ENCODE measurements at regions not wholly inside any gene's neighbourhood (a gene's known extent, or its start where the extent isn't known, plus 50 kb on each side); places are given as distances from the start of the nearest gene placed in this dataset.
"Not testable (repeated sequence)": the region's sequence is repeated elsewhere in the genome, so short reads cannot be mapped to it uniquely, and the experiment has no call there.

DNA sequence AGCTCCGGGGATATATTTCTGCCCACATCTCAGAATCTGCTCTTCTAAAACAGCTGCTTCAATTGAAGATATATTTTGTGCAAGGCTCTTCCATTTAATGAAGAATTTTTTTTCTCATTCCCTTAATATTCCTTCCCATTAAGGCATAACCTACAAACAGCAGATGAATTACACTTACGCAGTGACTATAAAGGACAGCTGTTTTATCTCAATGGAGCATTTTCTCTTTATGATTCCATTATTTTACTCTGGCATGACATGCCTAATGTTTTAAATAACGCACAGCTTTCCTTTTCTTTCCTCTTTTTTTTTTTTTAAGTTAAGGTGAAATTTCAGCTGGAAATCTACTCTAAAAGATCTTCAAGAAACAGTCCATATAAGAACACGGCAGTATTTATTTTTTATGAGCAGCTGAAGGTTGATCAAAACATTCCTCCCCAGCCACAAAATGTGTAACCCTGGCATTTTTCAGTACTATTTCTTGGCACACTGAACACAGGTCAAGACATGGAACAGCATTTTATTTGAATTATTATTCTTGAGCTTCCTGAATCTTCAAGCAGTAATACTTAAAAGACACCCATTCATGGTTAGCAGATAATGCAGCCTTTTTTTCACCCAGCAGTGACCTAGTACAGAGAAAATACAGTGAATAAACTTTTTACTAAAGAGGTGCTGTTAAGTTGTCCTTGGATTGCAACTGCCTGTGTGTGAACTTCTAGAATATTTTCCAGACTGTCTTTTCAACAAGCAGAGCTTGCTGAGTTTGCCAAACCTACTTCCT, 118.1 kb upstream of the FOXN3 start:
- no peak for DNase-seq (ENCODE audit: low read depth in 2 of 3, low spot score in 1 of 3)

DNA sequence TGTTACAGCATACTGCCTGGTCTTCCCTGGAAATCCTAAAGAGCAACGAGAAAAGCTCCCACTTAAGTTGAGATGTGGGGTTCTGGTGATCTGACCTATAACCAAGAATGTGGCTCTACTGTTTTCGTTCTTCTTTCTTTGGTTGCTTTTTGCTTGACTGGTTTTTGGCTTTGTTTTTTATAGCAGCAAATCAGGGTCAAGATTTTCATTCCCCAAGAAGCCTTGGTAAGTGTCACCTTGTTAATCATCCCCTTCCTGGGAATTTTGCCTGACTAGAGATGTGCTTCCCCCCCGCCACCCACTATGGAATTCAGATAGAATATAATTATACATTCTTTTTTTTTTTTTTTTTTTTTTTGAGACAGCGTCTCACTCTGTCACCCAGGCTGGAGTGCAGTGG, 116.7 kb upstream of the FOXN3 start:
- DNase-seq (ENCODE audit: low read depth in 2 of 3, low spot score in 1 of 3): no peak

DNA sequence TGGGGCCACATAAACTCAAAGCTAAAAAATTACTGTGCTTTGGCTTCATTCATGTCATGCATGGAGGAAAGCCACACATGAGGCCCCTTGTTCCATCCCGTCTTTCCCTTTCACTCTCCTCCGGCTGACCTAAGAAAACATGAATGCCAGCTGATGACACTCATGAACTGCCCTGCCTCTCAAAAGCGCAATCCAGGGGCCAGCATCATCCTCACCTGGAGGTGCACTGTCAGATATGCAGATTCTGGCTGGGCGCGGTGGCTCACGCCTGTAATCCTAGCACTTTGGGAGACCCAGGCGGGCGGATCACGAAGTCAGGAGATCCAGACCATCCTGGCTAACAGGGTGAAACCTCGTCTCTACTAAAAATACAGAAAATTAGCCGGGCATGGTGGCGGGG, 116.1 kb upstream of the FOXN3 start:
- no peak for DNase-seq (ENCODE audit: low read depth in 2 of 3, low spot score in 1 of 3)

DNA sequence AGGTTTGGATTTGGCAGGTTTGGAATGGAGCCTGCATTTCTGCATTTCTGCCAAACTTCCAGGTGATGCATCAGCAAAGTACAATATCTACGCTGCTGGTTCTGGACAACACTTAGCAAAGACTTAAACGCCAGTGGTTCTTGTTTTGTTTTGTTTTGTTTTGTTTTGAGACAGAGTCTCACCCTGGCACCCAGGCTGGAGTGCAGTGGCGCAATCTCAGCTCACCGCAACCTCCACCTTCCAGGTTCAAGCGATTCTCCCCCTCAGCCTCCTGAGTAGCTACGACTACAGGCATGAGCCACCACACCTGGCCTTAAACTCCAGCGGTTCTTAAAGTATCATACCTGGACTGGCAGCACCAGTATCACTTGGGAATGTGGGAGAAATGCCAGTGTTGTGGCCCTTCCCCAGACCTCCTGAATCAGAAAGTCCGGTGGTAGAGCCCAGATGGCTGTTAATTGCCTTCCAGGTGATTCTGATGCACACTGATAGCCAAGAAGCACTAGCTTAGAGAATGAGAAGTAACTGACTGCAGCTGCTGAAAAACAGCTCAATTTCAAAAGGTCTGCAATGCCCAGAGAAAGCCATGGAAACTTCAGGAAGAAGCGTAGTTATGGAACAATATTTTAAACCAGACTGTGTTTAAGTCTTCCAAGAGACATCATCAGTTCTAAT, 114.8 kb upstream of the FOXN3 start:
- DNase-seq (ENCODE audit: low read depth in 2 of 3, low spot score in 1 of 3): no peak

DNA sequence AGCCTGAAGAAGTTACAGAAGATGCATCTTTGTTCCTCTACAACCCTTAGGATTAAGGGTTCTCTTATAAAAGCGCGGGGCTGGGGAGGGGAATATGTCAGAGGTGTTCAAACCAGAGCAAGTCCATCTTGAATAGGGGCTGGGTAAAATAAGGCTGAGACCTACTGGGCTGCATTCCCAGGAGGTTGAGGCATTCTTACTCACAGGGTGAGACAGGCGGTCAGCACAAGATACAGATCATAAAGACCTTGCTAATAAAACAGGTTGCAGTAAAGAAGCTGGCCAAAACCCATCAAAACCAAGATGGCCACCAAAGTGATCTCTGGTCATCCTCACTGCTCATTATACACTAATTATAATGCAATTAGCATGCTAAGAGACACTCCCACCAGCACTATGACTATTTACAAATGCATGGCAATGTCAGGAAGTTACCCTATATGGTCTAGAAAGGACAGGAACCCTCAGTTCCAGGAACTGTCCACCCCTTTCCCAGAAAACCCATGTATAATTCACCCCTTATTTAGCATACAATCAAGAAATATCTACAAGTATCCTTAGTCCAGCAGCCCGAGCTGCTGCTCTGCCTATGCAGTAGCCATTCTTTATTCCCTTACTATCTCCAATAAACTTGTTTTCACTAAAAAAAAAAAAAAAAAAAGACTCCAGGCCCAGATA, 108.1 kb upstream of the FOXN3 start:
- no peak for DNase-seq (ENCODE audit: low read depth in 2 of 3, low spot score in 1 of 3)

DNA sequence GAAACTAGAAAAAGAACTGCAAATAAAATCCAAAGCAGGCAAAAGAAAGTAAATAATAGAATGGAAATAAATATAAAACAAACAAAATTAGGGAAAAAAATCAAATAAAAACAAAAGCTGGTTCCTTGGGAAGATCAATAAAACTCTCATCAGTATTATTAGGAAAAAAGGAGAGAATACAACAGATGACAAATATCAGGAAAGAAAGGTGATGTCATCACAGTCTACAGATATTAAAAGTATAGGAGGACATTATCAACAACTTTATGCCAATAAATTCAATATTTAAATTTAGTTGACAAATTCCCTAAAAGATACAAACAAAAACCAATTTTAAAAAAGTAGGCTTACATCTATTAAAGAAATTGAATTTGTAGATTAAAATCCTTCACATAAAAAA, 107.4 kb upstream of the FOXN3 start:
- DNase-seq (ENCODE audit: low read depth in 2 of 3, low spot score in 1 of 3): no peak

DNA sequence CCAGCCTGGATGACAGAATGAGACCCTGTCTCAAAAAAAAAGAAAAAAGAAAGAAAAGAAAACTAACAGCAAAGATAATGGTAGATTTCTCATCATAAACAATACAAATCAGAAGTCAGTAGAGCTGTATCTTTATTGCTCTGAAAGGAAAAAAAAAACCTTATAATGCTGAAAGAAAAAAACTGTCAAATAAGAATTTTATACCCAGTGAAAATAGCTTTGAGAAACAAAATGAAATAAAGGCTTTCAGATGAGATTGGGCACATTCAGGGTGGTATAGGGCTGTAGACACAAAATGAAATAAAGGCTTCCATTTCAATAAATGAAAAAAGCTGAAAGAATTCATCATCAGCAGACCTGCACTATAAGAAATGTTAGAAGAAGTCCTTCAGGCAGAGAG, 105.0 kb upstream of the FOXN3 start:
- no peak for DNase-seq (ENCODE audit: low read depth in 2 of 3, low spot score in 1 of 3)

DNA sequence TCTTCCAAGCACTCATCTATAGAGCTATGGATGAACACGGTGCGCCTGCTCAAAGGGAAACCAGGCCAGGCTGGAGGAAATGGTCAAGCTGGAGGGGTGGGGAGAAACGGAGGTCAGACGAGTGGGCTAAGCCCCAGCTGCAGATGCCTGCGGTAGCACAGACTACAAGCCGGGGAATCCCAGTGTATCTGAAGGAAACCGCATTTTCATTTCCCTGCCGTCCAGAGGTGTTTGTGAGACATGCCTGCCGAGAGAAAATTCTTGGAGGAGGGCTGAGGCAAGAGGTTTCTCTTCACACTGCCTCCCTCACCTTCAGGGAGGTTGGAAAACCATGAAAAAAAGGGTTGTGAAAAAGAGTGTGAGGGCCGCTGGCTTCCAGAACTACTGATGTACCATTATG, 102.0 kb upstream of the FOXN3 start:
- DNase-seq (ENCODE audit: low read depth in 2 of 3, low spot score in 1 of 3): no peak

DNA sequence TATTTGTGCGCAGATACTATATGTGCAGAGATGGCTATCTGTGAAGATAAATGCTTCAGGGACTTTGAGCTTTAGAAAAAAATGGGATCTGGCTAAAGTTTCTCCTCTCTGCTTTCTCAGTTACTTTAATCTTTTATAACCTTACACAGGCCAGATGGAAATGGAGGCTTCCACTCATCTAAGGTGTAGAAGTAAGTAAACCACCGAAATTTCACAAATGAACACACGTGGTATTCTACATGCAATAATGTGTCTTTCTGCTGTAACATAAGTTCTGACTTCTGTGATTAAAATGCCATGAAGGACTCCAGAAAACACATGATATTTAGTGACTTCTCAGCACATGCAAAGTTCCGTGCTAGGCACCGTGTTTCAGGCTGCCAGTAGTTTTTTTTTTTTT, 99.1 kb upstream of the FOXN3 start:
- no peak for DNase-seq (ENCODE audit: low read depth in 2 of 3, low spot score in 1 of 3)

DNA sequence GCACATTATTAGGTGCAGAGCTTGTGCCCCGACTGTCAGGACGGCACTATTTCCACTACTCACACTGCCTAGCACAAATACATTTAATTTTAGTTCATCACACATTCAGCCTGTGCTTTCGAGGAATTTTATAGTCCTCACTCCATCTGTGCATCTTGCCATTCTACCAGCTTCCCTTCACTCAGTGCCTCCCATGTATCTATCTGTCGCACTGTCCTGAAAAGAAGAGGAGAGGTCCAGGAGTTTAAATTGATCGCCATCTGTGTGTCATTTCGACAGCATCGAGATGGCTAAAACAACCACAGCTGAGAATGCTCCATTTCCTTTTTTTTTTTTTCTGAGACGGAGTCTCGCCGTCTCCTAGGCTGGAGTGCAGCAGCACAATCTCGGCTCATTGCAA, 97.6 kb upstream of the FOXN3 start:
- DNase-seq (ENCODE audit: low read depth in 2 of 3, low spot score in 1 of 3): no peak

DNA sequence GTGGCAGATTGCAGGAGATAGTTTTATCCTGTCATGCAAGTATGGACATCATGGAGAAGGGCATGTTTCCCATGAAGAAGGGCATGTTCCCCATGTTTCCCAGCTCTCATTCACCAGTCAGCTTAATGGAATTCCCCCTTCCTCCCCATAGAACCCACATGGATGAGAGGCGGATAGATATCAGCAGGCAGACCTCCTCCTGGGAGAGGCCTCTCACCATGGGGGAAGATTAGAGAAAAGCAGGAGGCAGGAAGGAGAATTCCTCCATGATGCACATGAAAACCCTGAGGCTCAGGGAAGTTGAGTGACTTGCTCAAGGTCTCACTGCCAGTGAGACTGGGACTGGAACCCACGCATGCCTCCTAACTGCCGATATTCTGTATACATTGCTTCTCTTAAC, 92.9 kb upstream of the FOXN3 start:
- no peak for DNase-seq (ENCODE audit: low read depth in 2 of 3, low spot score in 1 of 3)

DNA sequence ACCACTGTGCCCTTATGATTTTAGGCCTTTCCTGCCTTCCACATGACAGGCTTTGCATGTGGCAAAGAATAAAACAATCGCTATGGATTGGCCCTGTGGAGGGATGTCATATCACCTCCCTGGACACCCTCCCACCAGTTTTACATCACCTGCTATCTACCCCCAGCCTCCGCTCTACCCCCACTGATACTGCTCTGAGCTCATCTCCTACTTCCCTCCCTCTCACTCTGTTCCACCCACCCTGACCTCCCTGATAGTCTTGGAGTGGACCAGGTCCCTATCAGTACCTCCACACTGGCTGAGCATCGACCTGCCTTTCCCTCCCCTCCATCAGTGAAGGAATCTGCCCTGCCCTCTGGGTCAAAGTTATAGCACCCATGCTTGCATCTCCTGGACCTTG, 91.8 kb upstream of the FOXN3 start:
- no peak for DNase-seq (ENCODE audit: low read depth in 2 of 3, low spot score in 1 of 3)

DNA sequence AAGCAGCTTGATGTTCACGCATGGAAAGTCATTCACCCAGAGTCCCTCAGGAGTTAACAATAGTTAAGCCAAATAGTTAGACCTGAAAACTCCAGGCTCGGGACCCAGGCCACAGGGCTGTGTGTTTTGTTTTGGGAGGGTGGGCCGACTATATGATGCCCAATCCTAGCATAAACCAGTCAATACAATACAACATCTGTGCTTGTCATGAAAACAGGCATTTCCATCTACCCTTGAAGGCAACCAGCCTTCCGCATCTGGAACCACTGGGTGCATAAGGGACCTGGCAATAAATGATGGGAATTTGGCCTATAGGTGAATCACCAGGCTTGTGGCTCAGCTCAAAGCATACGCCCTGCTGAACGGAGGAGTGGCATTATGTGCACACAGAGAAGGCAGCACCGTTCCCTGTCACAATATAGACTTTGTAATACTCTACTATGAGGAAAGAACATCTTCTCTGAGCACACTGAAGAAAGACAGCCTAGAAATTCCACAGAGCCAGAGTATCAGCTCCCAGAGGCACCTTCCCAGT, 91.0 kb upstream of the FOXN3 start:
- no peak for DNase-seq (ENCODE audit: low read depth in 2 of 3, low spot score in 1 of 3)

DNA sequence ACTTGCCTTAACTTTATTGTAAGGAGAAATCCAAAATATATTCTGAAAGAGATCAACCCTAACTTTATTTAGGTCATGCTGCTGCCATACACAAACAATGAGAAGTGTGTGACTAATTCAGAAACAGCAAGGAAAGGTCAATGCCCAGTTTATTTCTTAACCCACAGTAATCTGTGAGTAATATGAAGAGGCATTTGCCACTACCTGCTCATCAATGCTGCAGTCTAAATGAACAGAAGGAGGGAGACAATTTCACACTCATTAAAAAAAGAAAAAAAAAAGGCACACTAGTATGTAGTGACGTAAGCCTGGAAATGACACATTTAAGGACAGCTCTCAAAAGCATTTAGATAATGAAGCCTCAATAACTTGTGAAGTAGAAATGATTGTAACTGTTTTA, 90.5 kb upstream of the FOXN3 start:
- no peak for DNase-seq (ENCODE audit: low read depth in 2 of 3, low spot score in 1 of 3)

DNA sequence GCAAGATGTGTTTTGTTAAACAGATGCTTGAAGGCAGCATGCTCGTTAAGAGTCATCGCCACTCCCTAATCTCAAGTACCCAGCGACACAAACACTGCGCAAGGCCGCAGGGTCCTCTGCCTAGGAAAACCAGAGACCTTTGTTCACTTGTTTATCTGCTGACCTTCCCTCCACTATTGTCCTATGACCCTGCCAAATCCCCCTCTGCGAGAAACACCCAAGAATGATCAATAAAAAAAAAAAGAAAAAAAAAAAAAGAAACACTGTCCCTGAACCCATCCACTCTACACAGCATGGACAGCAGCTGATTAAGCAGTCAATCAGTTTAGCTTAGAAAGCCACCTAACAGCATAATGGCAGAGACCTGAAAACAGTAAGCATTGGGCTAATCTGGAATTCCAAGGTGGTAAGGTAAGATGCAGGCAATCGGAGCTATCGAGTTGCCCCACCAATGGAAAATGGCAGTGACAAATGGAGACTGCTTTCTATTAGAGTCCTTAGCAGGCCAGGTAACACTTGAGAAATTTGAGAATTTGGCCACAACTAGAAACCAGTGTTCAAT, 89.9 kb upstream of the FOXN3 start:
- DNase-seq (ENCODE audit: low read depth in 2 of 3, low spot score in 1 of 3): not testable (repeated sequence)

DNA sequence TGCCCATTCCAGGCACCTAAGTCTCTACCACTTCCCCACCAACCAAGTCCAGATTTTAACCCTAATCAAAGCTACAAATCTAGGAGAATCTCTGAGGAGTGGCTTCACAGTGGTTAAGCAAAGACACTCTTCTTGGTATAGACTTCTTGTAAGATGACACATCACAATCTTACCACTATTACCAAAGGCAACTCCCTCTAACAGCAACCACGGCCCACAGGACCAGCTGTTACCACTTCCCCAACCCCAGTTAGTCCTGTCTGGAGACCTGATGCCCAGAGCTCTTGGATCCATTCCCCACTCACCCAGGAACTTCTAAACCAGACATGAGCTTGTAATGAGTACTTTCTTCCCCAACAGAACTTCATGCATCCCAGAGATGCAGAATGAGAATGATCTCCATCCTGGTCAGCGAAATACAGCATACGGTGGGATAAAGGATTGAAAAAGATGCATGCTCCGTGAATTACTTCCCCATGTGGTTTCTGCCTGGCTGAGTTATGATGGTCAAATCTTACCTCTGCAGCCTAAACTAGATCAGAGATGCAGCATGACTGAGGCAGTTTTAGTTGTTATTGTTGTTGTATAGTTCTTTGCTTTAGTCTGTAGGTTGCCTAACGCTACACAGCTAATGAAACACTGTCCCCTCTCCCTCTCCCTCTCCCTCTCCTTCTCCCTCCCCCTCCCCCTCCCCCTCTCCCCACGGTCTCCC, 87.7 kb upstream of the FOXN3 start:
- DNase-seq (ENCODE audit: low read depth in 2 of 3, low spot score in 1 of 3): no peak

DNA sequence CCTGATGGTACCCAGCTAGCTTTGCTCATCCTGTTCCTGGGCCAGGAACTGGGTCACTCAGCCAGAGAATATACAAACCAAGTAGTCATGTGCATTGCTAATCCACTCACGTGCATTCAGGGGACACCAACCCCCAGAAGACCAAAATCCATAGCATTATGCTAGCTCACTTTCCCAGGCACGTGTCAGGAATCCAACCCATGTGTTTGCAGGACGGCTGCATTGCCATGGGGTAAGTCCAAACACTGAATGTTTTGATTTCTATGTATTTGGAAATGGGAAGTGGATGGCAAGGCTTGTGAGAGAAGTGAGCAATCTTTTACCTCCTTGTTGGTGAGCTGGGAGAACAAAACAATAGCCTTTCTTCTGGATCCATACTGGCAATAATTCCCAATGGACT, 87.1 kb upstream of the FOXN3 start:
- DNase-seq (ENCODE audit: low read depth in 2 of 3, low spot score in 1 of 3): no peak

DNA sequence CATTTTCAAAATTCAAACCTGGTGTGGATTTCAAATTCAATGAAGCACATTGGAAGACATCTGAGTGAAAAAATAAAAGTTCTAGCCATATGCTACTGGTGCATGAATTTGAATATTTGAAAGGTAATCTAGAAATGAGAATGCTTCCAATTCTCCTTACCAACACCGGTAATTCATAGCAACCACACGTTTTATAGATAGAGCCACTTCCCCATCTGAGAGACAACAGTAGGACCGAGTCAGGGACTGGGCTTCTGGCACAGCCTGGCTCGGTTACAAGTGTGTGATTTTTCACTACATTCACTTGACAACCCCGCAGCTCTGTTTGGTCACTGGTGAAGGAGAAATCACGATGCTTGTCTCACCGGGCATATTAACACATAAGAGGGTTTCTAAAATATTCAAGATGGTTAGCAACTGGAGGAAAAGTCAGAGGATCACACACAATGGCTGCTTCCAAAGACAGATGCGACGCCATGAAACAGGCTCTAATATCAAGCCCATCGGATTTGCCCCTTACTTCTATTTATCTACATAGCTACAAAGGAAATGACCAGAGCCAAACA, 86.5 kb upstream of the FOXN3 start:
- DNase-seq (ENCODE audit: low read depth in 2 of 3, low spot score in 1 of 3): no peak

DNA sequence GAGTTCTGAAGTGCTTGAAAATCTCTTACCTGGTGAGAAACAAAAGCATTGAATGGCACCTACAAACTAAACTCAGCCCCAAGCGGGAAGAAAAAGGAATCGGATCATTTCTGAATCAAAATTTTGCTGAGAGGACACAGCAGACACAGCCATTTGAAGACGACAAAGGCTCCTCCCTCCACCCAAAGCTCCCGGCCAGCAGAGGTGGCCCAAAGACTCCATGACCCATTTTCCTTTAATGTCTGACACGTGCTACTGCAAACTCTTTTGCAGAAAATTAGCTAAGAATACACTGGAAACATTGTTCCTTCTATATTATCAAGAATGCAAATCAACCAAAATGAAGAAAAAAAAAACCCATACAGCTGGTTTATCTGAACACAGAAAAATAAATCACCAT, 85.9 kb upstream of the FOXN3 start:
- no peak for DNase-seq (ENCODE audit: low read depth in 2 of 3, low spot score in 1 of 3)

DNA sequence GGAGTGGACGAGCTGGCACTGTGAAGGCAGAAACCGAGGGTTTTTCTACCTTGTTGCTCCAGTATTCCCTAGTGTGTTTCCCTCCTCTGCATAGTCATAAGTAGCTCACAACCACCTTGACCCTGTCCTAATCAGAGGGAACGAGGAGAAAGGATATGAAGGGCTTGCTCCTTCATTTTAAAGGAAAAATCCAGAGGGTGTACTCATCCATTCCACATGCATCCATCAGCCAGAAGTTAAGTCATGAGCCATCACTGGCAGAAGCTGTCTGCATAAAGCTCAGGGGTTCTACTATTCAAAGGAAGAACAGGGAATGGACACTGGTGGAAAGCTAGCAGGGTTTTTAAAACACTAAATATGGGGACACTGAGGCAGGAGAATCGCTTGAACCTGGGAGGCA, 84.3 kb upstream of the FOXN3 start:
- DNase-seq (ENCODE audit: low read depth in 2 of 3, low spot score in 1 of 3): no peak

DNA sequence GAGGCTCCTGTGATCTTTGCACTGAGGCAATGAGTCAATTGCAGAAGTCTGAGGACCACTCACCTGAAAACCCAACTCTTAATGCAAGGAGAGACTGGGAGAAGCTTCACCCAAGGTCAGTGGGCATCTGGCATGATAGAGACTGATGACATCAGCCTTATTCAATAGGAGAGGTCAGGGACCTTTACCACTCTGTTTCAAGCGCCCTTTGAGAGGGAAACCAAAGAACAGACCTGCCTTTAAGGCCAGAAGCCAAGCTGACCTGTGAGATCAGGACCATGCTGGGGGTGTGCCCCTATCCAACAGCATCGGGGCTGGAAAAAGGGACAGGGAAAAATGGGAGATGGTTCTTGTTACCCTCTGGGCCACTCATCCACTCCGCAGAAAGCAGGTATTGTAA, 83.3 kb upstream of the FOXN3 start:
- DNase-seq (ENCODE audit: low read depth in 2 of 3, low spot score in 1 of 3): no peak

Measured in stimulated activated CD4-positive, alpha-beta T cell treated with anti-CD3 and anti-CD28 coated beads, Interleukin-12 subunit alpha, Interleukin-12 subunit beta, amount 100 ng/mL, for 48 hours (primary cell).